GM18526 (cell line): ENCODE measurements at regions not wholly inside any gene's neighbourhood (a gene's known extent, or its start where the extent isn't known, plus 50 kb on each side); places are given as distances from the start of the nearest gene placed in this dataset.

Experiments used
- POLR2A ChIP-seq: IDR thresholded peaks from 3 replicates; pipeline ENCODE4 v1.6.1; 2011; ENCODE audit not compliant: insufficient read length; ENCODE audit errors: extremely low read depth

- TF ChIP-seq POLR2A, result no peak
Observed at GRCh38 chr14:50051706-50052105, 64.7 kb downstream of the VCPKMT start.

GRCh38 chr14:50052517-50052916, 63.9 kb downstream of the VCPKMT start:
- no peak for TF ChIP-seq POLR2A

- no peak for TF ChIP-seq POLR2A
Observed at GRCh38 chr14:50053935-50054334, 62.4 kb downstream of the VCPKMT start.

DNA sequence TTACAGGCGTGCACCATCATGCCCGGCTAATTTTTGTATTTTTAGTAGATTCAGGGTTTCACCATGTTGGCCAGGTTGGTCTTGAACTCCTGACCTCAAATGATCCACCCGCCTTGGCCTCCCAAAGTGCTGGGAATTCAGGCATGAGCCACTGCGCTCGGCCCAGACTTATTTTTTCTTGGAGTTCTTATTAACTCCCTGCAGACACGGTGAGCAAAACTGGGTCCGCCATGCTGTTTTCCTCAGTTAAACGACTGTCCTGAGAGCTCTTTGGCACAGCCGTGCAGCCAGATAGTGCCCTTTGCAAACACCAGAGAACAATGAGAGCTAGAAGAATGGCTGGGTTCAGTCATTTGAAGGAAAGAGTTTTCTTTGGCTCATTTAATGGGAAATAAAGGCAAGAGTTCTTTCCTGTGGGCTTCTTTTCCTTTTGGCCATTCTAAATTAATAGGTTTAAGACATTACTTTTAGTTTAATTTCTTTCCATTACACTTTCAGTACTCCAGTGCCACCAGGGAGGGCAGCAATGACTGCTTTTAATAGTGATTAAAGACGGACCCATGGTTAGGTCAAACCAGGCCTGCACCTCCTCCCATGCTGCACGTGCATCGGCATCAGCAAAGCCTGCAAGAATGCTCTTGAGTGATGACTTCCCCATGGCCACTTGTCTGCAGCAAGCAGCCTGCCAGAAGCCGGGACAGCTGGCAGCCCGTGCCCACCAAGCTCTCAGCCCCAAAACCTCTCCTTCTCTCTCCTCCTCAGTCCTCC, 60.7 kb downstream of the VCPKMT start:
- no peak for TF ChIP-seq POLR2A

DNA sequence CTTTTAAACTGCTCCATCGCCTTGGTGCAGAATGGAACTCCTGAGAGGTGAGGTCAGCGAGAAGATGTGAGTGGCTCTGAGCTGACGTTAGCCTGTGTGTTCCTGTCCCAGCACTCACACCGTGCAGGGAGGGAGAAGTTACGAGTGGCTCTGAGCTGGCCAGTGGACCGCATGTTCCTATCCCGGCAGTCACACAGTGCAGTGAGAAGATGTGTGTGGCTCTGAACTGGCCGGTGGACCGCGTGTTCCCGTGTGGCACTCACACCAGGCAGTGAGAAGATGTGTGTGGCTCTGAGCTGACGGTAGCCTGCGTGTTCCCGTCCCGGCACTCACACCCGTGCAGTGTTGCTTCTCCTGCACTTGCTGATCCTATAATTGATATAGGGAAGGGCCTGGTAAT, 59.9 kb downstream of the VCPKMT start:
- TF ChIP-seq POLR2A, result no peak

DNA sequence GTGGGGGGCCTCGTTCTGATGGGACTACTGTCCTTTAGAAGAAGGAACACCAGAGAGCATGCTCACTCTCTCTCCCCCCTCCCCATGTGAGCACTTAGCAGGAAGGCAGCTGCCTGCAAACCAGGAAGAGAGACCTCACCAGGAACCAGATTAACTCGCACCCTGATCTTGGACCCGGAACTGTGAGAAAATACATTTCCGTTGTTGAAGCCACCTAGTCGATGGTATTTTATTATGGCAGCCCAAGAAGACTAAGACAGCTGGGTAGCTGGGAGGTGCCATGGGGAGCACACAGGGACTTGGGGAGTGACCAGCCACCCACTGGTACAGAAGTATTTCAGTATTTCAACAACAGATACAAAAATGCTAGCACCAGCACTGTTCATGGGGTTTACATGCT, 59.0 kb downstream of the VCPKMT start:
- no peak for TF ChIP-seq POLR2A

GRCh38 chr14:50058113-50058512, 58.3 kb downstream of the VCPKMT start:
- no peak for TF ChIP-seq POLR2A
